RWPE1 (cell line): ENCODE measurements at regions not wholly inside any gene's neighbourhood (a gene's known extent, or its start where the extent isn't known, plus 50 kb on each side); places are given as distances from the start of the nearest gene placed in this dataset.

ENCODE experiments used
- CTCF ChIA-PET: fragments of 350-600 bp; sonication (Branson Sonifier 250); formaldehyde crosslinking; extraction: SDS; loops from one replicate; lab custom pipeline; 2021; lab: Yijun Ruan, JAX
- POLR2A ChIA-PET: fragments of 400-600 bp; formaldehyde crosslinking; extraction: SDS; loops from one replicate; lab custom pipeline; 2020; ENCODE audit warnings: antibody characterized with exemption; ENCODE audit not compliant: low non-redundant PET; lab: Yijun Ruan, JAX
- DNase-seq: peaks from one replicate; pipeline ENCODE4 v3.0.0; 2012; ENCODE audit warnings: low spot score
- H3K27ac ChIP-seq: fragments of 450-650 bp; 2 replicates; pipeline ENCODE4 v1.5.1; 2017
- TF ChIP-seq, protein P1 (sequence below): fragments of 450-650 bp; conservative IDR thresholded peaks from 2 replicates; pipeline ENCODE4 v1.5.1; 2017; ENCODE audit warnings: low read depth, mild to moderate bottlenecking

DNA sequence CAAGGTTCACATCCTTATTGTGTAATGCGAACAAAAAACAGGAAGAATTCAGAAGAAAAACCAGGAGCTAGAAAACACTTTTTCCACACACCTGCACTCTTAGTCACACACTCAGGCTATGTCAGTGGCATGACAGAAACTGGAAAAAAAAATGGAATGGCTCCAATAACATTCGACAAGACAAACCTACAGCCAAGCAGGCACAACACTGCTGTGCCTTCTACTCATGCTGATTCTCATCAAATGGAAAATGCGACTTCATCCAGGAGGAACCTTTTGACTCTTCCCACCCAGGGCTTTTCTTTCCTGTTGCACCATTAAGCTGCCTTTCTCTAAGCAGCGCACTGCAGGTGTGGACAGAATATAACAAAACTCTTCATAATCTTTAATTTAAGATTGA is 163.2 kb upstream of the BTBD3 start:
- ChIA-PET CTCF (interaction anchor here (0.7 kb wide), 1 partner anchor 31 kb away, joined by 3 read pairs; no protein-coding TSS in a partner anchor), POLR2A (no interaction called here)
- no peak overlapping the region for H3K27ac ChIP-seq
- no peak for DNase-seq
- TF ChIP-seq, protein P1, sequence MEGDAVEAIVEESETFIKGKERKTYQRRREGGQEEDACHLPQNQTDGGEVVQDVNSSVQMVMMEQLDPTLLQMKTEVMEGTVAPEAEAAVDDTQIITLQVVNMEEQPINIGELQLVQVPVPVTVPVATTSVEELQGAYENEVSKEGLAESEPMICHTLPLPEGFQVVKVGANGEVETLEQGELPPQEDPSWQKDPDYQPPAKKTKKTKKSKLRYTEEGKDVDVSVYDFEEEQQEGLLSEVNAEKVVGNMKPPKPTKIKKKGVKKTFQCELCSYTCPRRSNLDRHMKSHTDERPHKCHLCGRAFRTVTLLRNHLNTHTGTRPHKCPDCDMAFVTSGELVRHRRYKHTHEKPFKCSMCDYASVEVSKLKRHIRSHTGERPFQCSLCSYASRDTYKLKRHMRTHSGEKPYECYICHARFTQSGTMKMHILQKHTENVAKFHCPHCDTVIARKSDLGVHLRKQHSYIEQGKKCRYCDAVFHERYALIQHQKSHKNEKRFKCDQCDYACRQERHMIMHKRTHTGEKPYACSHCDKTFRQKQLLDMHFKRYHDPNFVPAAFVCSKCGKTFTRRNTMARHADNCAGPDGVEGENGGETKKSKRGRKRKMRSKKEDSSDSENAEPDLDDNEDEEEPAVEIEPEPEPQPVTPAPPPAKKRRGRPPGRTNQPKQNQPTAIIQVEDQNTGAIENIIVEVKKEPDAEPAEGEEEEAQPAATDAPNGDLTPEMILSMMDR = no peak

DNA sequence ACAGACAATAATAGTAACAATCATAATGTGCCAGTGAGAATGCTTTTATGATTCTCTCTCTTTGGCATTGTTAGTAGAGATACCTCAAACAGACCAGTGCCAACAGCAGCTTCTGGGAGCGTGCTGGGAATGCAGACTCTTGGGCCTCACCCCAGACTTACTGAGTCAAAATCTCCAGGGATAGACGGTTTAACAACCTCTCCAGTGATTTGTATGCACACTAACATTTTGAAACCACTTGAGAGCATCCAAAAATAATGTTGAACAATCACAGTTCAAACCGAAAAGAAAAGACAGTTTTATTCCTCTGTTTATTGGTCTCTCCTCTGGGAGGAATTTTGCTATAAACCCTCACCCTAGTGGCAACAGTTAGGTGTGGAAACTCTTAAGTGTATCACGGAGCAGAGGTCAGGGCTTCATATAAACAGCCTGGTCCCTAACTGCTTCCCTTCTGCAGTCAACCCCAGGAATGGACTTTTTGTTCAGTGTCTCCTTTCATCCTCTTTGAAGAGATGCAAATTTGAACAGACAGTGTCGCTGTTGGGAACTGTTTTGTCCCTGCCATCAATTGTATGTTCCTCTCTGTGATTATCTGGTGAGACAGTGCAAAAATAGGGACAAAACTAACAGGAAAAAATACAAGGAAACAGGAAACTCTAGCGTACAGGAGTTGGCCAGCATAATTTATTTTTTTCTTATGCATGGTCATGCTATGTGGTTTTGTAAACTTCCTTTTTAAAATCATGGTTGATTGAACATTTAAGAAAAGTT is 162.4 kb upstream of the BTBD3 start:
- CTCF ChIA-PET = interaction anchor here (0.7 kb wide), 3 partner anchors 30 to 1127 kb away, joined by 3 to 5 read pairs (median 3); no protein-coding TSS in a partner anchor
- no peak for DNase-seq
- POLR2A ChIA-PET = no interaction called here
- TF ChIP-seq, protein P1 = no peak
- H3K27ac ChIP-seq = no peak overlapping the region

DNA sequence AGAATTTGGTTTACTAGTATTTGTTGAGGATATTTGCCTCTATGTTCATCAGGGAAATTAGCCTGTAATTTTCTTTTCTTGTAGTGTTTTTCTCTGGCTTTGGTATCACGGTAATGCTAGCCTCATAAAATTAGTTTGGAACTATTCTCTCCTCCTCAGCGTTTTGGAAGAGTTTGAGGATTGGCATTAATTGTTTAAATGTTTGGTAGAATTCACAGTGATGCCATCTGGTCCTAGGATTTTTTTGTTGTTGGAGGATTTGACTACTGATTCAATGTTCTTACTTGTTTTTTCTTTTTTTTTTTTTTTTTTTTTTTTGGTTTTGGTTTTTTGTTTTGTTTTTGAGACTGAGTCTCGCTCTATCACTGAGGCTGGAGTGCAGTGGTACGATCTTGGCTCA is 156.2 kb upstream of the BTBD3 start:
- CTCF ChIA-PET = no interaction called here

DNA sequence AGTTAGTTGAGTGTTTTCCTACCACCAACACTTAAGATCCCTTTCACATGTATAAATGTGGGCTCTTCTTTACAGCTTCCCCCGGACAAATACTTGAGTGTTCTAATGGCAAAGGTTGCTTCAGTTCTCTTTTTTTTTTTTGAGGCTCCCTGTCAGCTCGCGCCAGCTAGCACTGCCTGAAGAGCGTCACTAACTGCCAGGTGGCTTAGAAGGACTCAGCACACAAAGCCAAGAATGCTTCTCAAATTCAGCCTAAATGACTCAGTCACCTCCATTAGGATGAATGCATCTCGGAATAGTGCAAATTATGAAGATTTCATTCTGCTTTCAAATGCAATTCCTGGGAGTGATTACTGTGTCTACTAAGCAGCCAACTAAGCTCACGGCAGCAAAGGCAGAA is 150.7 kb upstream of the BTBD3 start:
- ChIA-PET CTCF (no interaction called here), POLR2A (interaction anchor here (0.6 kb wide), 1 partner anchor 444 kb away, joined by 3 read pairs; no protein-coding TSS in a partner anchor)
- TF ChIP-seq, protein P1 = no peak
- H3K27ac ChIP-seq = no peak overlapping the region
- DNase-seq = no peak

More for the DNA sequence above, 156.2 kb upstream of the BTBD3 start:
- H3K27ac ChIP-seq = no peak overlapping the region
- POLR2A ChIA-PET = no interaction called here
- TF ChIP-seq, protein P1 = no peak
- no peak for DNase-seq

DNA sequence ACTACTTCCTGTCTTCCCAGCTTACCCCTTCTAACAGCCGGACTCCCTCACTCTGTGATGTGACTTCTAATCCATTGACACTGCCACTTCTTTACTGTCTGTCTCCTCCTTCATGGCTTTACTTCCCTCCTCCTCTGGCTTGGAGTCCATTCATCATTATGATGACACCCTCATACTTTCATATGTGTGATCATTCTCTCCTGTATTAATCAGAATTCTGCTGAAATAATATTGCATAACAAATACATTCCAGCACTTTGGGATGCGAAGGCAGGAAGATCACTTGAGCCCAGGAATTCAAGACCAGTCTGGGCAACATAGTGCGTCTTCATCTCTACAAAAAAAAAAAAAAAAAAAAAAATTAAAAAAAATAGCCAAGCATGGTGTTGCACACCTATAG is 147.9 kb upstream of the BTBD3 start:
- ChIA-PET POLR2A (no interaction called here), CTCF (interaction anchor here (0.6 kb wide), 1 partner anchor 120 kb away, joined by 3 read pairs; no protein-coding TSS in a partner anchor)
- TF ChIP-seq, protein P1 = no peak
- H3K27ac ChIP-seq = no peak overlapping the region
- DNase-seq = no peak

DNA sequence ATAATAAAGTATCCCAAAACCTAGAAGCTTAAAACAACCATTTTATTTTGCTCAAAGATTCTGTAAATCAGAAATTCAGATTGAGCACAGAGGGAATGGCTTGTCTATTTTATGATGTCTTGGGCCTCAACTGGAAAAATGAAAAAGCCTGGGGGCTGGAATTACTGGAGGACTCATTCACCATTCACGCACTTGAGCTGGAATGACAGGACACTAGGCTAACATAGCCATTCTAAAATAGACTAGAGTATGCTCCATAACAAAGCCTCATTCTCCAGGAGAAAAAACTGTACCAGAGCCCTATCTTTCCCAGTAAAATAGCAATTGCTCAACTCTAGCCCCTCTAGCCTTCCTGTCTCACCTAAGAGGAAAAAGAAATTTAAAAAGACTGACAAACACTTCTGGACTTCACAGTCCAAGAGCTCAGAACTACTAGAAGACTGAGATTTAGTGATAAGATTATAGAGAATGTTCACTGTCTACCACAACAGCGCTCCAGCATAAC is 145.4 kb upstream of the BTBD3 start:
- TF ChIP-seq, protein P1 = no peak
- CTCF ChIA-PET = no interaction called here

More for the DNA sequence above, 145.4 kb upstream of the BTBD3 start:
- H3K27ac ChIP-seq = no peak overlapping the region
- POLR2A ChIA-PET = no interaction called here
- no peak for DNase-seq
